AG04450 (cell line): ENCODE measurements at regions not wholly inside any gene's neighbourhood (a gene's known extent, or its start where the extent isn't known, plus 50 kb on each side); places are given as distances from the start of the nearest gene placed in this dataset.
"Not testable (repeated sequence)": the region's sequence is repeated elsewhere in the genome, so short reads cannot be mapped to it uniquely, and the experiment has no call there.

ENCODE experiments used
- CTCF ChIA-PET: fragments of 300-600, 350-600 bp; formaldehyde crosslinking; extraction: SDS; loops from one replicate; lab custom pipeline; 2022; ENCODE audit warnings: antibody characterized with exemption, inconsistent platforms; lab: Charles Lee
- POLR2A ChIA-PET: fragments of 350-600 bp; formaldehyde crosslinking; extraction: SDS; loops from one replicate; lab custom pipeline; 2021; ENCODE audit warnings: antibody characterized with exemption, inconsistent platforms; lab: Yijun Ruan, JAX
- DNase-seq: peaks from one replicate; pipeline ENCODE4 v3.0.0-alpha.2; 2011; ENCODE audit warnings: low read depth, low spot score
- H3K27ac ChIP-seq: one replicate; pipeline ENCODE4 v1.5.1; 2012; ENCODE audit warnings: low read depth, low read length, control low read depth
- H3K27me3 ChIP-seq: one replicate; pipeline ENCODE4 v1.6.0; 2012; ENCODE audit warnings: low read length; ENCODE audit not compliant: control insufficient read depth, insufficient read depth
- H3K4me3 ChIP-seq: 2 replicates; pipeline ENCODE4 v1.5.1; 2011; ENCODE audit warnings: mild to moderate bottlenecking, low read depth, low read length, control low read depth
- H3K9me3 ChIP-seq: 2 replicates; pipeline ENCODE4 v1.5.1; 2012; ENCODE audit warnings: low read length; ENCODE audit not compliant: control insufficient read depth, insufficient read depth
- CTCF ChIP-seq: IDR thresholded peaks from 2 replicates; pipeline ENCODE4 v1.5.1; 2011; ENCODE audit warnings: low read depth, low read length, control low read depth, inconsistent platforms

GRCh38 chr1:95636897-95637296 lies 402.9 kb downstream of the RWDD3 start:
- POLR2A ChIA-PET: no interaction called here
- H3K27me3 ChIP-seq: no peaks in the 10 kb centered on the region
- no peak overlapping the region for H3K4me3 ChIP-seq
- H3K27ac ChIP-seq: no peak overlapping the region
- H3K9me3 ChIP-seq: no peaks in the 10 kb centered on the region
- CTCF ChIA-PET: no interaction called here
- no peak for DNase-seq
- no peak for TF ChIP-seq CTCF

GRCh38 chr1:95640746-95641145 lies 406.7 kb downstream of the RWDD3 start:
- no peaks in the 10 kb centered on the region for H3K9me3 ChIP-seq
- POLR2A ChIA-PET: no interaction called here
- no peak overlapping the region for H3K4me3 ChIP-seq
- no peak for TF ChIP-seq CTCF
- no peak overlapping the region for H3K27ac ChIP-seq
- CTCF ChIA-PET: interaction anchor here (0.6 kb wide), 1 partner anchor 194 kb away, joined by 3 read pairs; no protein-coding TSS in a partner anchor
- no peak for DNase-seq
- H3K27me3 ChIP-seq: no peaks in the 10 kb centered on the region

GRCh38 chr1:95641386-95641785 lies 407.4 kb downstream of the RWDD3 start:
- Histone ChIP-seq H3K9me3 (no peaks in the 10 kb centered on the region), H3K27me3 (no peaks in the 10 kb centered on the region), H3K4me3 (no peak overlapping the region), H3K27ac (no peak overlapping the region)
- CTCF ChIA-PET: no interaction called here
- no peak for DNase-seq
- no peak for TF ChIP-seq CTCF
- POLR2A ChIA-PET: no interaction called here

- ChIA-PET POLR2A (no interaction called here), CTCF (no interaction called here)
- Histone ChIP-seq H3K27ac (no peak overlapping the region), H3K9me3 (no peaks in the 10 kb centered on the region), H3K4me3 (no peak overlapping the region), H3K27me3 (no peaks in the 10 kb centered on the region)
- TF ChIP-seq CTCF: no peak
- DNase-seq: no peak
These were observed 408.0 kb downstream of the RWDD3 start for GRCh38 chr1:95642035-95642434.

- no peak for TF ChIP-seq CTCF
- no peaks in the 10 kb centered on the region for H3K27me3 ChIP-seq
- ChIA-PET CTCF (no interaction called here), POLR2A (no interaction called here)
- no peak overlapping the region for H3K27ac ChIP-seq
- H3K4me3 ChIP-seq: no peak overlapping the region
- no peak for DNase-seq
- no peaks in the 10 kb centered on the region for H3K9me3 ChIP-seq
These were observed 409.1 kb downstream of the RWDD3 start for GRCh38 chr1:95643071-95643470.

GRCh38 chr1:95645126-95645525 lies 411.1 kb downstream of the RWDD3 start:
- POLR2A ChIA-PET, DNase-seq, H3K27me3 ChIP-seq, CTCF ChIA-PET, H3K27ac ChIP-seq, H3K9me3 ChIP-seq, H3K4me3 ChIP-seq: not testable (repeated sequence)
